KMS-11 (cell line): ENCODE measurements at regions not wholly inside any gene's neighbourhood (a gene's known extent, or its start where the extent isn't known, plus 50 kb on each side); places are given as distances from the start of the nearest gene placed in this dataset.

ENCODE experiments used
- H2AFZ ChIP-seq: fragments of 200-600 bp; sonication (generic); 2 replicates; pipeline ENCODE4 v1.6.1; 2016; ENCODE audit warnings: antibody characterized with exemption, mixed run types, low read depth
- H3K27ac ChIP-seq: fragments of 200-600 bp; sonication (generic); 2 replicates; pipeline ENCODE4 v1.6.1; 2016; ENCODE audit warnings: mild to moderate bottlenecking, mixed run types
- H3K27me3 ChIP-seq: fragments of 200-600 bp; sonication (generic); 2 replicates; pipeline ENCODE4 v1.6.1; 2017; ENCODE audit warnings: mild to moderate bottlenecking, low read depth, mixed run types, moderate library complexity; ENCODE audit not compliant: insufficient read depth
- H3K36me3 ChIP-seq: fragments of 200-600 bp; sonication (generic); 2 replicates; pipeline ENCODE4 v1.6.1; 2017; ENCODE audit warnings: mild to moderate bottlenecking, mixed run types; ENCODE audit not compliant: insufficient read depth
- H3K4me1 ChIP-seq: fragments of 200-600 bp; sonication (generic); 2 replicates; pipeline ENCODE4 v1.6.1; 2016; ENCODE audit warnings: mild to moderate bottlenecking, low read depth, mixed run types; ENCODE audit not compliant: poor library complexity, severe bottlenecking
- H3K4me2 ChIP-seq: fragments of 200-600 bp; sonication (generic); 2 replicates; pipeline ENCODE4 v1.7.0; 2016; ENCODE audit warnings: mild to moderate bottlenecking, mixed run types
- H3K4me3 ChIP-seq: fragments of 200-600 bp; sonication (generic); IDR thresholded peaks from 2 replicates; pipeline ENCODE4 v1.6.1; 2017; ENCODE audit warnings: low read depth, low read length, mixed read lengths; ENCODE audit not compliant: insufficient read depth
- H3K79me2 ChIP-seq: fragments of 200-600 bp; sonication (generic); 2 replicates; pipeline ENCODE4 v1.6.1; 2016; ENCODE audit warnings: low read depth, mixed run types; ENCODE audit not compliant: insufficient read depth
- H3K9ac ChIP-seq: fragments of 200-600 bp; sonication (generic); 2 replicates; pipeline ENCODE4 v1.6.1; 2016; ENCODE audit warnings: mild to moderate bottlenecking, mixed run types
- H4K20me1 ChIP-seq: fragments of 200-600 bp; sonication (generic); 2 replicates; pipeline ENCODE4 v1.6.1; 2016; ENCODE audit warnings: mild to moderate bottlenecking, mixed run types; ENCODE audit not compliant: insufficient read depth
- TF ChIP-seq, protein P1 (sequence below): fragments of 200-600 bp; sonication (generic); conservative IDR thresholded peaks from 2 replicates; pipeline ENCODE4 v1.6.1; 2017; ENCODE audit warnings: low read depth, mild to moderate bottlenecking, antibody characterized with exemption, low read length, moderate library complexity, mixed read lengths

GRCh38 chr5:108675736-108676135 is 72.0 kb upstream of the FER start:
- H3K9ac ChIP-seq = no peak overlapping the region
- no peaks in the 10 kb centered on the region for H3K27me3 ChIP-seq
- no peaks in the 10 kb centered on the region for H3K36me3 ChIP-seq
- no peaks in the 10 kb centered on the region for H4K20me1 ChIP-seq
- peaks cover 4% of the 10 kb centered on the region for H3K4me1 ChIP-seq
- no peaks in the 10 kb centered on the region for H3K79me2 ChIP-seq
- H2AFZ ChIP-seq = no peak overlapping the region
- no peak overlapping the region for H3K4me2 ChIP-seq
- H3K27ac ChIP-seq = no peak overlapping the region
- no peak overlapping the region for H3K4me3 ChIP-seq
- TF ChIP-seq, protein P1, sequence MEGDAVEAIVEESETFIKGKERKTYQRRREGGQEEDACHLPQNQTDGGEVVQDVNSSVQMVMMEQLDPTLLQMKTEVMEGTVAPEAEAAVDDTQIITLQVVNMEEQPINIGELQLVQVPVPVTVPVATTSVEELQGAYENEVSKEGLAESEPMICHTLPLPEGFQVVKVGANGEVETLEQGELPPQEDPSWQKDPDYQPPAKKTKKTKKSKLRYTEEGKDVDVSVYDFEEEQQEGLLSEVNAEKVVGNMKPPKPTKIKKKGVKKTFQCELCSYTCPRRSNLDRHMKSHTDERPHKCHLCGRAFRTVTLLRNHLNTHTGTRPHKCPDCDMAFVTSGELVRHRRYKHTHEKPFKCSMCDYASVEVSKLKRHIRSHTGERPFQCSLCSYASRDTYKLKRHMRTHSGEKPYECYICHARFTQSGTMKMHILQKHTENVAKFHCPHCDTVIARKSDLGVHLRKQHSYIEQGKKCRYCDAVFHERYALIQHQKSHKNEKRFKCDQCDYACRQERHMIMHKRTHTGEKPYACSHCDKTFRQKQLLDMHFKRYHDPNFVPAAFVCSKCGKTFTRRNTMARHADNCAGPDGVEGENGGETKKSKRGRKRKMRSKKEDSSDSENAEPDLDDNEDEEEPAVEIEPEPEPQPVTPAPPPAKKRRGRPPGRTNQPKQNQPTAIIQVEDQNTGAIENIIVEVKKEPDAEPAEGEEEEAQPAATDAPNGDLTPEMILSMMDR = no peak

- Histone ChIP-seq H4K20me1 (no peaks in the 10 kb centered on the region), H3K4me1 (no peaks in the 10 kb centered on the region), H2AFZ (no peak overlapping the region), H3K79me2 (no peaks in the 10 kb centered on the region), H3K27ac (no peak overlapping the region), H3K9ac (no peak overlapping the region), H3K4me2 (no peak overlapping the region), H3K27me3 (no peaks in the 10 kb centered on the region), H3K4me3 (no peak overlapping the region), H3K36me3 (no peaks in the 10 kb centered on the region)
- TF ChIP-seq, protein P1 = no peak
Measured at GRCh38 chr5:108672639-108673038, 75.1 kb upstream of the FER start.

DNA sequence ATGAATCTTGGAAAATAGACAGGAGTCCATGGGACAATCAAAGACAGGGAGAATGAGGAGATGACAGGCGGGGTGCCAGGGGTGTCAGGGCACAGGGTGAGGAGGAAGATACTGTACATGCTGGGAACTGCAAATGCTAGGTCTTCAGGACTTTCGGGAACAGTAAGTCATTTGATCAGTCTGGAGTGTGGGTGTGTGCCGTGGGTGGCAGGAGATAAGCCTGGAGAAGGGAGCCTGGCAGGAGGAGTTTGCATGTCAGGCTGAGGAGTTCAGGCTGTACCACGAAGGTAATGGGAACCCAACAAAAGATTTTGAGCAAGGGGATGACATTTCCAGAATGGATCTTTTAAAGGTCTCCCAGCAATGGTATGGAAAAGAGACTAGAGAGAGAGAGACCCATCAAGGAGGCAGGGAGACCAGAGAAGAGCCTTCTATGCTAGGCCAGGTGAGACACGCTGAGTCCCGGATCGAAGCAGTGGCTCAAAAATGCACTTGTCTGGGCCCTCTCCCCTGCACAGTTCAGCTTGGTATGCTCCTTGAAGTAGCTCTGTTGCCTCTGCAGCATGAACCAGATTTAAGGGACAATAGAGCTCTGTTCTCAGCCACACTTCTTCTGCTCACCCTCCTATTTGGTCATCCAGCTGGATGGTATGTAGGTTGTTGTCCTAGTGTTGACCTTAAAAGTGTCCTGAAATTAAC is 77.0 kb upstream of the FER start:
- Histone ChIP-seq H3K4me3 (no peak overlapping the region), H3K79me2 (no peaks in the 10 kb centered on the region), H3K27ac (no peak overlapping the region), H3K9ac (no peak overlapping the region), H3K4me2 (no peak overlapping the region), H2AFZ (no peak overlapping the region), H3K36me3 (no peaks in the 10 kb centered on the region), H3K27me3 (no peaks in the 10 kb centered on the region), H3K4me1 (no peaks in the 10 kb centered on the region), H4K20me1 (no peaks in the 10 kb centered on the region)
- TF ChIP-seq, protein P1 = no peak

DNA sequence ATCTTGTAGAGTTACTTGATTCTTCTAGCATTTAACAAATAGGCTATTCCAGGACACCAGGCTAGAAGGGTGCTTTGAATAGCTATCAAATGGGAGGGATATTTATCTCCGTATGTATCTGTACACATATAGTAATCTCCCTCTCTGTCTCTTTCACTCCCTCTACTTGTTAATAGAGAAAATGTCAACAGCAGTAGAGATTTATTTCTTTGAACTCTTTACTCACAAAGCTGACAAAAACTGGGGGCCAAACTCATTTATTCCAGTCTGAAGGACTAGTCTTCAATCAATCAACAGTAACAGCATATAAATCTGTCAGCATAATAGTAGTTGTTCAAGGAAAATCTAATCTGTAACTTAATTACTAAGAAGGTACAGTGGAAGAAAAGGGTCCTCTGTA is 78.2 kb upstream of the FER start:
- no peak overlapping the region for H3K27ac ChIP-seq
- H3K4me1 ChIP-seq = no peaks in the 10 kb centered on the region
- TF ChIP-seq, protein P1 = no peak
- H3K79me2 ChIP-seq = no peaks in the 10 kb centered on the region
- no peak overlapping the region for H3K9ac ChIP-seq
- H3K36me3 ChIP-seq = no peaks in the 10 kb centered on the region
- no peak overlapping the region for H2AFZ ChIP-seq
- no peaks in the 10 kb centered on the region for H3K27me3 ChIP-seq
- H3K4me2 ChIP-seq = no peak overlapping the region
- H3K4me3 ChIP-seq = no peak overlapping the region
- H4K20me1 ChIP-seq = no peaks in the 10 kb centered on the region
